Stimulated activated CD4-positive, alpha-beta T cell treated with anti-CD3 and anti-CD28 coated beads, TNF-alpha, amount 100 ng/mL, for 48 hours (primary cell): ENCODE measurements at regions not wholly inside any gene's neighbourhood (a gene's known extent, or its start where the extent isn't known, plus 50 kb on each side); places are given as distances from the start of the nearest gene placed in this dataset.
"Not testable (repeated sequence)": the region's sequence is repeated elsewhere in the genome, so short reads cannot be mapped to it uniquely, and the experiment has no call there.

Source experiments
- DNase-seq, 3 donors: peaks; one replicate each; pipeline ENCODE4 v3.0.0-alpha.2; 2020; ENCODE audit warnings: low read depth in 3 of 3

GRCh38 chr11:116338500-116338899 lies 434.3 kb downstream of the BUD13 start:
- not testable (repeated sequence) for DNase-seq

GRCh38 chr11:116336540-116336939 lies 436.2 kb downstream of the BUD13 start:
- no peak for DNase-seq

- no peak for DNase-seq
These were observed 436.9 kb downstream of the BUD13 start for GRCh38 chr11:116335891-116336290.

GRCh38 chr11:116335078-116335477 lies 437.7 kb downstream of the BUD13 start:
- no peak for DNase-seq

GRCh38 chr11:116334596-116334995 lies 438.2 kb downstream of the BUD13 start:
- no peak for DNase-seq

GRCh38 chr11:116333001-116333535 lies 439.7 kb downstream of the BUD13 start:
- DNase-seq, result no peak

- no peak for DNase-seq
These were observed 440.4 kb downstream of the BUD13 start for GRCh38 chr11:116332391-116332790.

- no peak for DNase-seq
These were observed 441.4 kb downstream of the BUD13 start for GRCh38 chr11:116331381-116331780.

GRCh38 chr11:116330439-116331185 lies 442.2 kb downstream of the BUD13 start:
- DNase-seq, result no peak

GRCh38 chr11:116329354-116330090 lies 443.3 kb downstream of the BUD13 start:
- DNase-seq, result no peak

GRCh38 chr11:116328851-116329250 lies 443.9 kb downstream of the BUD13 start:
- DNase-seq, result no peak

- no peak for DNase-seq
These were observed 444.4 kb downstream of the BUD13 start for GRCh38 chr11:116328391-116328790.

- DNase-seq, result no peak
These were observed 446.6 kb downstream of the BUD13 start for GRCh38 chr11:116326146-116326545.

- DNase-seq, result no peak
These were observed 447.5 kb downstream of the BUD13 start for GRCh38 chr11:116325247-116325646.

- DNase-seq, result not testable (repeated sequence)
These were observed 448.7 kb downstream of the BUD13 start for GRCh38 chr11:116324077-116324476.

- no peak for DNase-seq
These were observed 455.6 kb downstream of the BUD13 start for GRCh38 chr11:116317212-116317611.

- no peak for DNase-seq
These were observed 458.8 kb downstream of the BUD13 start for GRCh38 chr11:116314006-116314405.

- DNase-seq, result no peak
These were observed 460.0 kb downstream of the BUD13 start for GRCh38 chr11:116312570-116313391.

- no peak for DNase-seq
These were observed 461.6 kb downstream of the BUD13 start for GRCh38 chr11:116311206-116311605.

- DNase-seq, result no peak
These were observed 462.1 kb downstream of the BUD13 start for GRCh38 chr11:116310698-116311097.

- no peak for DNase-seq
These were observed 462.6 kb downstream of the BUD13 start for GRCh38 chr11:116310226-116310625.

GRCh38 chr11:116309446-116309845 lies 463.3 kb downstream of the BUD13 start:
- DNase-seq, result no peak
